ENCODE measurements at regions not wholly inside any gene's neighbourhood (a gene's known extent, or its start where the extent isn't known, plus 50 kb on each side); places are given as distances from the start of the nearest gene placed in this dataset.

GRCh38 chr10:33791272-33791660 lies 456.8 kb upstream of the NRP1 start:
- intact Hi-C loops (cut with DNase I; ENCODE audit: low total_unique reads) = no loop called here
- no peaks in the 10 kb centered on the region for H3K36me3 ChIP-seq
- DNase-seq = no peak
- no peaks in the 10 kb centered on the region for H3K4me1 ChIP-seq
- TF ChIP-seq CTCF (IDR thresholded peaks at IDR 0.05) (no peak), POLR2A (IDR thresholded peaks at IDR 0.05) (no peak), POLR2AphosphoS5 (IDR thresholded peaks at IDR 0.05) (no peak), EP300 (IDR thresholded peaks at IDR 0.05) (no peak)
- H3K4me3 ChIP-seq = no peak overlapping the region
- no peaks in the 10 kb centered on the region for H3K9me3 ChIP-seq
- 75 to 85% (median 83%) methylated on average over 5 of the region's 5 CpGs for WGBS, 5 donors
- H3K27ac ChIP-seq = no peak overlapping the region
- no peaks in the 10 kb centered on the region for H3K27me3 ChIP-seq

GRCh38 chr10:33790521-33791271 lies 456.2 kb upstream of the NRP1 start:
- Histone ChIP-seq H3K27me3 (no peaks in the 10 kb centered on the region), H3K4me3 (no peak overlapping the region), H3K9me3 (no peaks in the 10 kb centered on the region), H3K27ac (no peak overlapping the region), H3K4me1 (no peaks in the 10 kb centered on the region), H3K36me3 (no peaks in the 10 kb centered on the region)
- intact Hi-C loops (cut with DNase I; ENCODE audit: low total_unique reads) = no loop called here
- DNase-seq = no peak
- TF ChIP-seq CTCF (IDR thresholded peaks at IDR 0.05) = no peak
- no peak for TF ChIP-seq POLR2AphosphoS5 (IDR thresholded peaks at IDR 0.05)
- TF ChIP-seq POLR2A (IDR thresholded peaks at IDR 0.05) = no peak
- no peak for TF ChIP-seq EP300 (IDR thresholded peaks at IDR 0.05)
- WGBS, 5 donors = 53 to 68% (median 64%) methylated on average over 11 to 12 of the region's 12 CpGs

- H3K4me1 ChIP-seq = no peaks in the 10 kb centered on the region
- H3K27ac ChIP-seq = no peak overlapping the region
- 88 to 100% (median 96%) methylated on average over 1 of the region's 1 CpG for WGBS, 5 donors
These were observed 449.1 kb upstream of the NRP1 start for GRCh38 chr10:33783557-33783956.

GRCh38 chr10:33783078-33783477 lies 448.6 kb upstream of the NRP1 start:
- Histone ChIP-seq H3K4me3 (no peak overlapping the region), H3K36me3 (no peaks in the 10 kb centered on the region), H3K9me3 (no peaks in the 10 kb centered on the region), H3K27me3 (no peaks in the 10 kb centered on the region), H3K27ac (no peak overlapping the region), H3K4me1 (no peaks in the 10 kb centered on the region)
- no peak for DNase-seq
- 91 to 96% (median 93%) methylated on average over 3 of the region's 3 CpGs for WGBS, 5 donors
- intact Hi-C loops (cut with DNase I; ENCODE audit: low total_unique reads) = no loop called here
- no peak for TF ChIP-seq EP300 (IDR thresholded peaks at IDR 0.05)
- no peak for TF ChIP-seq CTCF (IDR thresholded peaks at IDR 0.05)
- TF ChIP-seq POLR2AphosphoS5 (IDR thresholded peaks at IDR 0.05) = no peak
- no peak for TF ChIP-seq POLR2A (IDR thresholded peaks at IDR 0.05)

More at GRCh38 chr10:33783557-33783956, 449.1 kb upstream of the NRP1 start:
- no peak for DNase-seq
- Histone ChIP-seq H3K9me3 (no peaks in the 10 kb centered on the region), H3K4me3 (no peak overlapping the region), H3K36me3 (no peaks in the 10 kb centered on the region), H3K27me3 (no peaks in the 10 kb centered on the region)
- TF ChIP-seq CTCF (IDR thresholded peaks at IDR 0.05) (no peak), POLR2A (IDR thresholded peaks at IDR 0.05) (no peak), POLR2AphosphoS5 (IDR thresholded peaks at IDR 0.05) (no peak), EP300 (IDR thresholded peaks at IDR 0.05) (no peak)
- intact Hi-C loops (cut with DNase I; ENCODE audit: low total_unique reads) = no loop called here

Measured in stomach (tissue), 8 donors.